OCI-LY3 (cell line): ENCODE measurements at regions not wholly inside any gene's neighbourhood (a gene's known extent, or its start where the extent isn't known, plus 50 kb on each side); places are given as distances from the start of the nearest gene placed in this dataset.

Source experiments
- CTCF ChIP-seq: fragments of 200-600, 300-600 bp; sonication (generic); IDR thresholded peaks from 2 replicates; pipeline ENCODE4 v1.5.1; 2014; ENCODE audit warnings: antibody characterized with exemption, low read length, low read depth
- EZH2phosphoT487 ChIP-seq: fragments of 200-600 bp; shearing (Covaris generic); IDR thresholded peaks from 2 replicates; pipeline ENCODE4 v1.6.1; 2018; ENCODE audit warnings: antibody characterized with exemption, mixed run types, low read depth

- TF ChIP-seq CTCF (no peak), EZH2phosphoT487 (no peak)
These were observed 470.5 kb upstream of the MAGEB18 start for GRCh38 chrX:25667681-25668080.
